GM19324 (cell line): ENCODE measurements at regions not wholly inside any gene's neighbourhood (a gene's known extent, or its start where the extent isn't known, plus 50 kb on each side); places are given as distances from the start of the nearest gene placed in this dataset.
"Not testable (repeated sequence)": the region's sequence is repeated elsewhere in the genome, so short reads cannot be mapped to it uniquely, and the experiment has no call there.

Source experiments
- ATAC-seq: cut with Tn5 transposase; IDR thresholded peaks from one replicate; pipeline ENCODE4 v1.9.1; 2021; ENCODE audit warnings: mild to moderate bottlenecking, moderate library complexity; ENCODE audit not compliant: unreplicated experiment, low FRiP score

DNA sequence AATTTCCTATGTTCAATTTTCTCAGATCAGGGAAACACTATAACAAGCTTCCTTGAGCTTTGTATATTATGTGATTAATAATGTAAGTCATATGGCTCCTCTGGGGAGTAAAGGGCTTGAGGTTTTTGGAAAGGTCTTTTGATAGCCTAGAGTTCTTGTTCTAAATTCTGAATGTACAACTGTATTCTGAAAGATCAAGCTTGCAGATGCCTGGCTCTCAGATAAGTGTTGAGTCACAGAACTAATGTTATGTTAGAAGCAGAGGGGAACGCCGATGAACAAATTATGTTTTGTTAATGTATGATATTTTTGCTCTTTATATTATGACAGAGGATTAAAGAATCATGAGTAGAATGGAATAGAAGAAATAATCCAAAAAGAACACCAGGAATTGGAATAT lies 170.1 kb downstream of the RPRM start:
- ATAC-seq: no peak

GRCh38 chr2:153307223-153307622 lies 171.3 kb downstream of the RPRM start:
- ATAC-seq: no peak

GRCh38 chr2:153299809-153300208 lies 178.8 kb downstream of the RPRM start:
- no peak for ATAC-seq

- ATAC-seq: no peak
Observed at GRCh38 chr2:153299217-153299616, 179.3 kb downstream of the RPRM start.

- ATAC-seq: no peak
Observed at GRCh38 chr2:153294199-153294786, 184.3 kb downstream of the RPRM start.

DNA sequence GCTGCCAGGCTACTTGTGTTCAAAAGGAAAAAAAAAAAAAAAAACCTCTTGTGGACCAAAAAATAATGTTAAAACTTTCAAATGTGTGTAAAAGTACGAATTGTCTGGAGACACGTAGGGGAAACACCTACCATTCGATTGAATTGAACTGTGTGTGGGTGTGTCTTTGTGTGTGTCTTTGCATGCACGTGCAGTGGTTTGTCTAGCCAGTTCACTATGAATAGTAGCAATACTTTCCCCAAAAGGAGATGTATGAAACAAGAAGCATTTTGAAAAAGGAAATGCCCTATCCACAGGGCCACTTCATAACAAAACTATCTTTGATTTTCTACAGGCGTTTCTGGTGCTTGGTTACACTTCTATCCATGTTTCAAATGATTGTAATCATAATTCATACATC lies 186.8 kb downstream of the RPRM start:
- no peak for ATAC-seq

DNA sequence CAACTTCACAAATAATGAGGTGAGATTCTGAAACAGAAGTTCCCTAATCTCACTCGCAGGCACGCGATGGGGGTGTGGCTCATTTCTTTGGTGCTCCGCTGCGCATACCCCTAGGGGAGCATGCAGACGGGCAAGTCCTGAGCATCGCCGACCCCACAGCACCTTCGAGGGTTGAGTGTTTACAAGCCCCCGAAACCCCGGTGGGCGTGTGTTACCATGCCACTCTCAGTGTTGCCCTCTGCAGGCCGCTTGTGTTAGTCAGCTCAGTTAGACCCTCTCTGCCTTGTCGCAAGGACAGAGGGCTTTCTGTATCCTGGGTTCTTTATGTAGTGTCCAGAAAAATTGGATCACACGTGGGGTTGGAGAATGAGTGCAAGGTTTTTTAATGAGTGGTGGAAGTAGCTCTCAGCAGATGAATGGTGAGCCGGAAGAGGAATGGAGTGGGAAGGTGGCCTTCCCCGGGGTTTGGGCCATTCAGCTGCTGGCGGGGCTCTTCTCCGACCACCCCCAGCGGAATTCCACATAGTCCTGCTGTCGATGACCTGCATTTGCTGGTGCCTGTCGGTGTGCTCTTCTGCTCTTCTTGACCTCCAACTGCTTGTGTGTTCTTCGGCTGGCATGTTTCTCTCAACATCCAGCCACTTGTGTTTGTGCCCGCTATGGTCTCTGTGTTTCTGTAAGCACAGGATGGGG lies 191.3 kb downstream of the RPRM start:
- ATAC-seq: no peak

GRCh38 chr2:153268941-153269461 lies 209.6 kb downstream of the RPRM start:
- no peak for ATAC-seq

- ATAC-seq: not testable (repeated sequence)
Observed at GRCh38 chr2:153256876-153257275, 221.7 kb downstream of the RPRM start.

- ATAC-seq: not testable (repeated sequence)
Observed at GRCh38 chr2:153246636-153247035, 231.9 kb downstream of the RPRM start.

- ATAC-seq: peak; percentile 64
Observed at GRCh38 chr2:153235516-153235915, 243.0 kb downstream of the RPRM start.

GRCh38 chr2:153232464-153232863 lies 246.1 kb downstream of the RPRM start:
- ATAC-seq: no peak

DNA sequence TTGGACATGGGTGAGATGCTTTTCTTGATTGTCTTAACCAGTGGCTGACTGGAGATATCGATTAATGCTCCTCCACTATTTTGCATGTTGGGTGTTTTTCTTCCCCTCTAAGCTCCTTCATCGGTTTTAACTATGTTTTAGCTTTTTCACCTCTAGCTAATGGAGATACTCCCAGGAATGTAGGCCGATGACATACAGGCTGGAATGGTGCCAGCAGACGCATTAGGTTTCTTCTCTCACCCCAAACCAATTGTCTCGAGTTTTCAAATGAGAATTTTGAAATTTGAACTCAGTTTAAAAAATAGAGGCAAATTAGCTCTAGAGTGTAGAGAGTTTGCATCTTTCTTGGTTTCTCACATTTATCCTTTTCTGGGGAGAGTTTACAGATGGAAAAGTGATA lies 247.6 kb downstream of the RPRM start:
- no peak for ATAC-seq

- no peak for ATAC-seq
Observed at GRCh38 chr2:153228904-153229303, 249.7 kb downstream of the RPRM start.

DNA sequence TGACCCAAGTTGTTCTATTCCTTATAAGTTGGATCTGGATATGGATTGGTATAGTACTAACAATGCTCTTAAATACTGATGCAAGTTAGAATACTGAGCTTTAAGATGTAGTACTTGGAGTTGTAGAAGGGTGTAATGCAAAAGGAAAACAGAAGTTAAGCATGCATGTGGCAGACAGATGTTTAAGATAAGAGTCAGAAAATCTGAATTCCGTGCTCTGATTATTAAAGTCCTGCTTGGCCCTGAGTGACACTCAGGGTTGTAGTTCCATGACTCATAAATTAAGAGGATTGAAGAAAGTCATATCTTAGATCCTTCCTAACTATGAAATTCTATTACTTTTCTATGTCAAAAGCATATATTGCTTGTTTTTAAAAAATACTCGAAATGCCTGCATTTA lies 250.6 kb downstream of the RPRM start:
- no peak for ATAC-seq

GRCh38 chr2:153222231-153223165 lies 256.1 kb downstream of the RPRM start:
- ATAC-seq: no peak

DNA sequence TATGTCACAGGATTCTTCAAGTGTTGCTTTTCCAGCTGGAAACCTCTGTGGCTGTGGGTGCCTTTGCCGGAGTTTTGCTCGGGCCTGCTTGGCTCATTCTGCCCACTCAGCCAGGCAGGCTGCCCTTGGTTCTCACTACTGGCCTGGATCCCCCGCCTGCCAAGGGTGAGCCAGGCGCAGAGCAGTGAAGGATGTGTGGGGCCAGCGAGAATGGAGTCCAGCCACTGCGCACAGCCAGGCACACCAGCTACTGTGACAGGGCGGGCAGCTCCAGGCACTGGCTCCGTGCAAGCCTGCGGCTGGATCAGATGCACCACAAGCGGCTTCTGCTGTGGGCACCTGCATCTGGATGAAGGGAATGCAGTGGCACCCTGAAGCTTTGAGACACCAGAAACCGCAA lies 257.1 kb downstream of the RPRM start:
- no peak for ATAC-seq

DNA sequence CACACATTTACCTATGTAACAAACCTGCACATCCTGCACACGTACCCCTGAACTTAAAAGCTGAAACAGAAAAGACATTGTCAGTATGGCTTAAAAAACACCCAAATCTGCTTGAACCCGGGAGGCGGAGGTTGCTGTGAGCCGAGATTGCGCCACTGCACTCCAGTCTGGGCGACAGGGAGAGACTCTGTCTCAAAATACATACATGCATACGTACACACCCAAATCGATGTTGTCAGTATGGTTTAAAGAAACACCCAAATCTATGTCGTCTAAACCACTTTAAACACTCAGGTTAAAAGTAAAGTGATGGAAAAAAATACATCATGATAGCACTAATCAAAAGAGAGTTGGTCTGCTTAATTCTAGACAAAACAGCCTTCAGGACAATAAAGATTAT lies 257.5 kb downstream of the RPRM start:
- no peak for ATAC-seq

- ATAC-seq: no peak
Observed at GRCh38 chr2:153218851-153219250, 259.7 kb downstream of the RPRM start.

DNA sequence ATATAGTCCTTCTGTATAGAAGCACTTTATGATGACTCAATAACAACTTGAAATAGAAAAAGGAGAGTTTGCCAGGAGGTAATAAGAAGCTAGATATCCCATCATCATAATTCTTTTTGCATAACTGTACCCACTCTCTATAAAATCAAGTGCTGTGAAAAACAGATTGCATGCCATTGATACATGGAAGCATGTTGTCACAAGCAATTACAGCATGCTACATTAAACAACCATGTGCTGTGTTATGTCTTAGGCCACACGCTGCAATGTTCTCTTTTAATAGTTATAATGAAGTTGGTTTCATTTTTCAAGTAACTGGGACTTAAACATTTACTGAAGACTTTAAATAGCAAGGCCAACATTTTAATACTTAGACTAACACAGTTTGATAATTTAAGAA lies 264.2 kb downstream of the RPRM start:
- ATAC-seq: no peak

GRCh38 chr2:153213022-153213421 lies 265.5 kb downstream of the RPRM start:
- ATAC-seq: no peak
